ENCODE measurements at regions not wholly inside any gene's neighbourhood (a gene's known extent, or its start where the extent isn't known, plus 50 kb on each side); places are given as distances from the start of the nearest gene placed in this dataset.
"Not testable (repeated sequence)": the region's sequence is repeated elsewhere in the genome, so short reads cannot be mapped to it uniquely, and the experiment has no call there.

- H3K4me3 ChIP-seq (ENCODE audit: low read length): no peak overlapping the region
- no peaks in the 10 kb centered on the region for H3K9me3 ChIP-seq (ENCODE audit: insufficient read depth, low read length)
- H3K36me3 ChIP-seq (replicated peaks; ENCODE audit: low read depth, low read length): no peaks in the 10 kb centered on the region
- H3K4me1 ChIP-seq (ENCODE audit: low read length): no peaks in the 10 kb centered on the region
- no peaks in the 10 kb centered on the region for H3K79me2 ChIP-seq (ENCODE audit: low read length)
- TF ChIP-seq, protein P1, sequence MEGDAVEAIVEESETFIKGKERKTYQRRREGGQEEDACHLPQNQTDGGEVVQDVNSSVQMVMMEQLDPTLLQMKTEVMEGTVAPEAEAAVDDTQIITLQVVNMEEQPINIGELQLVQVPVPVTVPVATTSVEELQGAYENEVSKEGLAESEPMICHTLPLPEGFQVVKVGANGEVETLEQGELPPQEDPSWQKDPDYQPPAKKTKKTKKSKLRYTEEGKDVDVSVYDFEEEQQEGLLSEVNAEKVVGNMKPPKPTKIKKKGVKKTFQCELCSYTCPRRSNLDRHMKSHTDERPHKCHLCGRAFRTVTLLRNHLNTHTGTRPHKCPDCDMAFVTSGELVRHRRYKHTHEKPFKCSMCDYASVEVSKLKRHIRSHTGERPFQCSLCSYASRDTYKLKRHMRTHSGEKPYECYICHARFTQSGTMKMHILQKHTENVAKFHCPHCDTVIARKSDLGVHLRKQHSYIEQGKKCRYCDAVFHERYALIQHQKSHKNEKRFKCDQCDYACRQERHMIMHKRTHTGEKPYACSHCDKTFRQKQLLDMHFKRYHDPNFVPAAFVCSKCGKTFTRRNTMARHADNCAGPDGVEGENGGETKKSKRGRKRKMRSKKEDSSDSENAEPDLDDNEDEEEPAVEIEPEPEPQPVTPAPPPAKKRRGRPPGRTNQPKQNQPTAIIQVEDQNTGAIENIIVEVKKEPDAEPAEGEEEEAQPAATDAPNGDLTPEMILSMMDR (IDR thresholded peaks at IDR 0.05; ENCODE audit: low read depth, low read length): no peak
- TF ChIP-seq EZH2phosphoT487 (IDR thresholded peaks at IDR 0.05; ENCODE audit: low read depth): no peak
- H4K20me1 ChIP-seq (ENCODE audit: insufficient read depth, low read length): no peaks in the 10 kb centered on the region
- H3K27me3 ChIP-seq (ENCODE audit: low read depth, low read length): no peaks in the 10 kb centered on the region
- no peak overlapping the region for H3K9ac ChIP-seq (ENCODE audit: low read length)
- no peak overlapping the region for H3K27ac ChIP-seq (ENCODE audit: low read length)
- no peak overlapping the region for H2AFZ ChIP-seq (ENCODE audit: low read depth, low read length)
- H3K4me2 ChIP-seq (ENCODE audit: low read length): no peak overlapping the region
These were observed 356.0 kb upstream of the KIF2B start for GRCh38 chr17:53466733-53467132.

- H3K79me2 ChIP-seq (ENCODE audit: low read length); H4K20me1 ChIP-seq (ENCODE audit: insufficient read depth, low read length); H2AFZ ChIP-seq (ENCODE audit: low read depth, low read length); H3K4me2 ChIP-seq (ENCODE audit: low read length); H3K9me3 ChIP-seq (ENCODE audit: insufficient read depth, low read length); H3K27ac ChIP-seq (ENCODE audit: low read length); H3K4me1 ChIP-seq (ENCODE audit: low read length); H3K4me3 ChIP-seq (ENCODE audit: low read length); H3K27me3 ChIP-seq (ENCODE audit: low read depth, low read length); H3K9ac ChIP-seq (ENCODE audit: low read length); H3K36me3 ChIP-seq (replicated peaks; ENCODE audit: low read depth, low read length): not testable (repeated sequence)
These were observed 358.3 kb upstream of the KIF2B start for GRCh38 chr17:53464396-53464795.

GRCh38 chr17:53463363-53463762, 359.4 kb upstream of the KIF2B start:
- H4K20me1 ChIP-seq (ENCODE audit: insufficient read depth, low read length): no peaks in the 10 kb centered on the region
- no peak overlapping the region for H3K27ac ChIP-seq (ENCODE audit: low read length)
- no peaks in the 10 kb centered on the region for H3K9me3 ChIP-seq (ENCODE audit: insufficient read depth, low read length)
- no peak overlapping the region for H3K4me3 ChIP-seq (ENCODE audit: low read length)
- no peaks in the 10 kb centered on the region for H3K36me3 ChIP-seq (replicated peaks; ENCODE audit: low read depth, low read length)
- H3K79me2 ChIP-seq (ENCODE audit: low read length): no peaks in the 10 kb centered on the region
- no peaks in the 10 kb centered on the region for H3K4me1 ChIP-seq (ENCODE audit: low read length)
- H3K9ac ChIP-seq (ENCODE audit: low read length): no peak overlapping the region
- H2AFZ ChIP-seq (ENCODE audit: low read depth, low read length): no peak overlapping the region
- H3K4me2 ChIP-seq (ENCODE audit: low read length): no peak overlapping the region
- TF ChIP-seq, protein P1 (IDR thresholded peaks at IDR 0.05; ENCODE audit: low read depth, low read length): no peak
- no peak for TF ChIP-seq EZH2phosphoT487 (IDR thresholded peaks at IDR 0.05; ENCODE audit: low read depth)
- no peaks in the 10 kb centered on the region for H3K27me3 ChIP-seq (ENCODE audit: low read depth, low read length)

- Histone ChIP-seq H3K79me2 (ENCODE audit: low read length) (no peaks in the 10 kb centered on the region), H3K4me3 (ENCODE audit: low read length) (no peak overlapping the region), H3K36me3 (replicated peaks; ENCODE audit: low read depth, low read length) (no peaks in the 10 kb centered on the region), H4K20me1 (ENCODE audit: insufficient read depth, low read length) (no peaks in the 10 kb centered on the region), H3K4me1 (ENCODE audit: low read length) (no peaks in the 10 kb centered on the region), H3K9ac (ENCODE audit: low read length) (no peak overlapping the region), H3K9me3 (ENCODE audit: insufficient read depth, low read length) (no peaks in the 10 kb centered on the region), H2AFZ (ENCODE audit: low read depth, low read length) (no peak overlapping the region), H3K4me2 (ENCODE audit: low read length) (no peak overlapping the region), H3K27ac (ENCODE audit: low read length) (no peak overlapping the region), H3K27me3 (ENCODE audit: low read depth, low read length) (no peaks in the 10 kb centered on the region)
- TF ChIP-seq, protein P1 (IDR thresholded peaks at IDR 0.05; ENCODE audit: low read depth, low read length): no peak
- no peak for TF ChIP-seq EZH2phosphoT487 (IDR thresholded peaks at IDR 0.05; ENCODE audit: low read depth)
These were observed 360.3 kb upstream of the KIF2B start for GRCh38 chr17:53462393-53462811.

- not testable (repeated sequence) for H2AFZ ChIP-seq (ENCODE audit: low read depth, low read length); H3K4me3 ChIP-seq (ENCODE audit: low read length); H3K4me2 ChIP-seq (ENCODE audit: low read length); H3K79me2 ChIP-seq (ENCODE audit: low read length); H3K4me1 ChIP-seq (ENCODE audit: low read length); H3K9ac ChIP-seq (ENCODE audit: low read length); H3K9me3 ChIP-seq (ENCODE audit: insufficient read depth, low read length); H3K36me3 ChIP-seq (replicated peaks; ENCODE audit: low read depth, low read length); H3K27ac ChIP-seq (ENCODE audit: low read length); H4K20me1 ChIP-seq (ENCODE audit: insufficient read depth, low read length); H3K27me3 ChIP-seq (ENCODE audit: low read depth, low read length)
These were observed 366.8 kb upstream of the KIF2B start for GRCh38 chr17:53455943-53456342.
